HG03060 (cell line): ENCODE measurements at regions not wholly inside any gene's neighbourhood (a gene's known extent, or its start where the extent isn't known, plus 50 kb on each side); places are given as distances from the start of the nearest gene placed in this dataset.

ENCODE experiments used
- ATAC-seq: cut with Tn5 transposase; IDR thresholded peaks from one replicate; pipeline ENCODE4 v1.9.1; 2021; ENCODE audit warnings: low read depth, moderate number of reproducible peaks; ENCODE audit not compliant: unreplicated experiment

GRCh38 chr1:88371436-88372023 lies 312.5 kb upstream of the PKN2 start:
- no peak for ATAC-seq

GRCh38 chr1:88375977-88376376 lies 308.1 kb upstream of the PKN2 start:
- ATAC-seq = no peak

- no peak for ATAC-seq
Measured at GRCh38 chr1:88376421-88376820, 307.7 kb upstream of the PKN2 start.

GRCh38 chr1:88378560-88378959 lies 305.5 kb upstream of the PKN2 start:
- no peak for ATAC-seq

- no peak for ATAC-seq
Measured at GRCh38 chr1:88394958-88395357, 289.1 kb upstream of the PKN2 start.

- no peak for ATAC-seq
Measured at GRCh38 chr1:88398338-88398737, 285.7 kb upstream of the PKN2 start.

- ATAC-seq = peak; percentile 43
Measured at GRCh38 chr1:88399690-88400089, 284.4 kb upstream of the PKN2 start.

- ATAC-seq = peak; percentile 80
Measured at GRCh38 chr1:88401313-88401712, 282.8 kb upstream of the PKN2 start.

GRCh38 chr1:88404582-88404981 lies 279.5 kb upstream of the PKN2 start:
- no peak for ATAC-seq

GRCh38 chr1:88407248-88407647 lies 276.8 kb upstream of the PKN2 start:
- ATAC-seq = no peak

GRCh38 chr1:88421997-88422396 lies 262.1 kb upstream of the PKN2 start:
- no peak for ATAC-seq

GRCh38 chr1:88433556-88433955 lies 250.5 kb upstream of the PKN2 start:
- no peak for ATAC-seq

- ATAC-seq = no peak
Measured at GRCh38 chr1:88434836-88435235, 249.2 kb upstream of the PKN2 start.

GRCh38 chr1:88441022-88441421 lies 243.1 kb upstream of the PKN2 start:
- ATAC-seq = no peak

GRCh38 chr1:88451856-88452255 lies 232.2 kb upstream of the PKN2 start:
- ATAC-seq = no peak

GRCh38 chr1:88453295-88453694 lies 230.8 kb upstream of the PKN2 start:
- ATAC-seq = no peak

GRCh38 chr1:88454781-88455180 lies 229.3 kb upstream of the PKN2 start:
- ATAC-seq = no peak

GRCh38 chr1:88455621-88456256 lies 228.3 kb upstream of the PKN2 start:
- ATAC-seq = no peak

- no peak for ATAC-seq
Measured at GRCh38 chr1:88457197-88457596, 226.9 kb upstream of the PKN2 start.

GRCh38 chr1:88461007-88461406 lies 223.1 kb upstream of the PKN2 start:
- ATAC-seq = no peak

GRCh38 chr1:88462096-88462487 lies 222.0 kb upstream of the PKN2 start:
- no peak for ATAC-seq

GRCh38 chr1:88462488-88463261 lies 221.4 kb upstream of the PKN2 start:
- ATAC-seq = no peak
